Stimulated activated CD8-positive, alpha-beta memory T cell treated with anti-CD3 and anti-CD28 coated beads, Interleukin-12 subunit alpha, Interleukin-12 subunit beta, amount 100 ng/mL, for 4 hours (primary cell): ENCODE measurements at regions not wholly inside any gene's neighbourhood (a gene's known extent, or its start where the extent isn't known, plus 50 kb on each side); places are given as distances from the start of the nearest gene placed in this dataset.

Source experiments
- DNase-seq: peaks from one replicate; pipeline ENCODE4 v3.0.0-alpha.2; 2020; ENCODE audit warnings: low read depth

GRCh38 chr9:135308821-135309762 is 170.5 kb upstream of the PPP1R26 start:
- DNase-seq, result no peak

DNA sequence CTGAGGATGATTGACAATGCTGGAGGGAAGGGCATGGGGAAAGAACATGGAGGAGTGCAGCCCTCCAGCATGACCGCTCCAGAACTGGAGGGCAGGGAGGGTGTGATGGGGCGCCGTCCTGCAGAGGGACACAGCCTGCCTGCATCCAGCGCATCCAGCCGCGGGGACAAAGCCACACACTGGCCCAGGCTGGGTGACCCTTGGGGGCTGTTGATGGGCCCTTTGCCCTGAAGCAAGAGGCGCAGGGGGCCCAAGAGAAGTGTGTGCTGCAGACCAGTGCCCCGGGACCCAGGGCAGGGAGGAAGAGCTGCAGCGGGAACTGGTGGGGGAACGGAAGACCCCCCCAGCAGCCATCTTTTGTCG is 169.8 kb upstream of the PPP1R26 start:
- DNase-seq, result no peak

DNA sequence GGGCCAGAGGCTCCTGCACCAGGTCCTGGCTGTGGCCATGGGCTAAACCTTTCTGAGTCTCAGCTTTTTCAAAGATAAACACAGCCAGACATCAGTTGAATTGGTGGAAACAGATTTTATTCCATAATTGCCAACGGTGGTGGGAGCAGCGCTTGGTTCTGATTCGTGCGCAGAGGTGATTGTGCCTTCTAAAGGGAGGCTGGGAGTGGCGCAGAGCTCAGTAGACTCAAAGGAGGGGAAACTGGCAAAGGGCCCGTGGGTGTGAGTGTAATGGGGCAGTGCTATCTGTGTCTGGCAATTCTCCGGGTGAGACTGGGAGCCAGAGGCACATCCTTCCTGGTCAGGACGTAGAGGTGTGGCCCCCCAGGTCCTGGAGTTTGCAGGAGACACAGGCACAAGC is 169.4 kb upstream of the PPP1R26 start:
- no peak for DNase-seq

GRCh38 chr9:135315572-135315971 is 164.0 kb upstream of the PPP1R26 start:
- no peak for DNase-seq

DNA sequence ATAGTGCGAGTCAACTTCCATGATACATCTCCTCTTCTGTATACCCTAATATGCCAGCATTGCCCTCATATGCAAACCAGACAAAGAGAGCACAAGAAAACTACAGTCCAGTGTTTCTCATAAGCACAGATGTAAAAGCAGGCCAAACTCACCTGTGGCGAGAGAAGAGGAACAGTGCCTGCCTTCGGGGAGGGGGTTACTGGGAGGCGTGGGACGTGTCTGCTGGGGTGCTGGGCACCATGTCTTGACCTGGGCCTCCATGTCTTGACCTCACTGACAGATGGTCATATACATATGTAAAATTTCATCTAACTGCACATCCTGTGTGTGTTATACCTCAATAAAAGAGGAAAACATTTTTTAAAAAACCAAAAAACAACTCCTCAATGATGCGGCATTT is 159.3 kb upstream of the PPP1R26 start:
- DNase-seq, result no peak

DNA sequence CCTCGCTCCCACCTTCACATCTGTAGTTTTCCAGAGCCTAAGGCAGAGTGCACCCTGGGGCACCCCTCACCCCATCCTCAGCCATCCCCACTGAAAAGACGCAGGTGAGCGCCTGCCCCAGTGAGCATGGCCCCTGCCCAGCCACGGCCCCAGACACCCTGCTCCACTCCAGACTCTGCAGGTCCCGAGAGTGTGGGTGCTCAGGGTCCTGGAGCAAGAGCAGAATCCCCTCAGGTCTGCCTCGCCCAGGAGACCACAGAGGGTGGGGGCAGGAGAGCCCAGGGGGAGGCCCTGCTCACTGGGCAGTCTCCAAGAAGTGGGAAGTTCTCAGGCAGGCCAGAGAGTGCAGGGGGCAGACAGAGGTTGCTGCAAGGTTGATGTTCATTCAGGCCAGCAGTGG is 158.6 kb upstream of the PPP1R26 start:
- DNase-seq, result no peak

DNA sequence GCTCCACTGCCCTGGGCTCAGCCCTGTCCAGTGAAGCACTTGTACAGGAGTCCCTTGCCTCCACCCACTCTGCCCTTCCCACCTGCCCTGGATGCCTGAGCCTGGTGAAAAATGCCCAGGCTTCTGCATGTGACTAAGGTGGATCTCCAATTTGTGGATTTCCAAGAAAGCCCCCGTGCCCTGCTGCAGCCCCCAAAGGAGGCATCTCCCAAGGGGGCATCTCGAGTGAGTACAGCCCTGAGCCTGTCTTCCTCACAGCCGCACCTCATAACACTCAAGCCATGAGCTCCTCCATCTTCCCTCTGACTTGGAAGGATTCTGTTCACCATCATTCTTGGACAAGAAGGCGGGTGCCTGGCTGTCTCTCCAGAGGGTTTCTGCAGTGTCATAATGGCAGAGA is 158.0 kb upstream of the PPP1R26 start:
- DNase-seq, result no peak

DNA sequence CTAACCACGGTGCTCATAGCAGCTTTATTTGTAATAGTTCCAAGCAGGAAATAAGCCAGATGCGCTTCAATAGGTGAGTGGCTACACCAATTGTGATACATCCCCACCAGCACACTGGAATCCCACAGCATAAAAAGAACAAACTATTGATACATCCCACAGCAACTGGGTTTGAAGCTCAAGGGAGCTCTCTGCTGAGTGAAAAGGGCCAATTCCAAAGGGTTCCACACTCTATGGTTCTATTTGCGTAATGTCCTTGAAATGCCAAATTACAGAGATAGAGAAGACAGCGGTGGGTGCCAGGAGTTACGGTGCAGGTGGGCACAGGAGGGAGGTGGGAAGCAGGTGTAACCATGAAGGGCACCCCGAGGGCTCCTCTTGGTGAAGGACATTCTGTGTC is 155.3 kb upstream of the PPP1R26 start:
- DNase-seq, result no peak

- no peak for DNase-seq
Observed at GRCh38 chr9:135326141-135326540, 153.4 kb upstream of the PPP1R26 start.

DNA sequence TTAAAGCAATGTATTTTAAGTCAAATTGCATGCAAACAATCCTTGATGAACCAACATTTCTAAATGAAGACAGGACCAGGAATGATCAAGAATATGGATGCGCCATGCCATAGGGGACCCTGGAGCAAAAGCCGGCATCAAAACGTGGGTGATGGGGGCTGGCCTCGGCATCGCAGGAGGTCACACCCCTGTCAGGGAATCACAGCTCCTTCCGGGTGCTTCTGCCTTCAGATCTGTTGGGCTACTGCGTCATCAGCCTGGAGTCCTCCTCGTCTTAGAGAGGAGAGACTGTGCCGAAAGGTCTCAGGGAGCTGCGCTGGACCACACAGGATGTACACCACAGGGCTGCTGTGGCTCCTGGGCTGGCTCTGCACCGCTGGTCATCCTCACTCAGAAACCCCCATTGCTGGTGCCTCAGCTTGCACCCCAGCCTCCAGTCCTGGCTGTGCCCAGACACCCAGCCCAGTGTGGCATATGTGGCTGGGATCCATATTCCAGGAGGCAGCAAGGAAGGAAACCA is 152.9 kb upstream of the PPP1R26 start:
- no peak for DNase-seq

DNA sequence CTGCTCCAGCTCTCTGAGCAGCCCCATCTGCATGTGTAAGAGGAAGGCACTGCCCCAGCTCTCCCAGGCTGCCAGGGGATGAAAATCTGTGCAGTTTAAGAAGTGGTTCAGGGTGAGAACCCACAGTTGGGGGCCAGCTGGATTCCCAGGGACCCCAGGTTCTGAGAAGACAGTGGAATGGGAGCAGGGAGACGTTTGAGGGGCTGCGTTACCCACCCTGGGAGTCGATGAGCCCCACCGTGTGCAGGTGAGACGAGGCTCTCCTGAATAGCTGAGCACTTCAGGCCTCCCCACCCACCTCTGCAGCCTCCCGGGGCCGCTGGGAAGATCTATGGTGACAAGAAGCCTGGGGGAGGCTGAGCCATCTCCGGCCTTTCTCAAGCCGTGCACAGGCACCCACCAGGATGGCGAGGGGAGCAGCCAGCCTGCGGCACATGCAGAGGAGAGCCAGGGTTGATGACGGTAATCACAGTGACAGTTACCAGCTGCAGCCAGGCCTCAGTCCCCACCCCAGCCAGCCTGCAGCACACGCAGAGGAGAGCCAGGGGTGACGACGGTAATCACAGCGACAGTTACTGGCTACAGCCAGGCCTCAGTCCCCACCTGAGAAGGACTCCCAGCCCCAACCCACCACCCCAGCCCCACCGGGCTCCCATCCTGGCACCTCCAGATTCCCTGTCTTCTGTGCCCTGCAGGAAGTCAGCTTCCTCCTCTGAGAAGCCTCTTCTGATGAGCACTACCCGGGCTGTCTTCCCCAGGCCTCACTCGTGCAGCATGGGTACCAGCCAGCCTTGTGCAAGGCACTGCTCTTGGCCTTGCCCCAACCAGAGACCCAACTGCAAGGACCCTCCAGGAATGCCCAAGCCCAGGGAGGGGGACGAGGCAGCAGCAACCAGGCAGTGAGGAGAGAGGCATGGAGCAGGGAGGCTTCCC is 150.8 kb upstream of the PPP1R26 start:
- DNase-seq, result no peak

- no peak for DNase-seq
Observed at GRCh38 chr9:135329571-135330306, 149.8 kb upstream of the PPP1R26 start.

- no peak for DNase-seq
Observed at GRCh38 chr9:135330307-135330631, 149.3 kb upstream of the PPP1R26 start.

DNA sequence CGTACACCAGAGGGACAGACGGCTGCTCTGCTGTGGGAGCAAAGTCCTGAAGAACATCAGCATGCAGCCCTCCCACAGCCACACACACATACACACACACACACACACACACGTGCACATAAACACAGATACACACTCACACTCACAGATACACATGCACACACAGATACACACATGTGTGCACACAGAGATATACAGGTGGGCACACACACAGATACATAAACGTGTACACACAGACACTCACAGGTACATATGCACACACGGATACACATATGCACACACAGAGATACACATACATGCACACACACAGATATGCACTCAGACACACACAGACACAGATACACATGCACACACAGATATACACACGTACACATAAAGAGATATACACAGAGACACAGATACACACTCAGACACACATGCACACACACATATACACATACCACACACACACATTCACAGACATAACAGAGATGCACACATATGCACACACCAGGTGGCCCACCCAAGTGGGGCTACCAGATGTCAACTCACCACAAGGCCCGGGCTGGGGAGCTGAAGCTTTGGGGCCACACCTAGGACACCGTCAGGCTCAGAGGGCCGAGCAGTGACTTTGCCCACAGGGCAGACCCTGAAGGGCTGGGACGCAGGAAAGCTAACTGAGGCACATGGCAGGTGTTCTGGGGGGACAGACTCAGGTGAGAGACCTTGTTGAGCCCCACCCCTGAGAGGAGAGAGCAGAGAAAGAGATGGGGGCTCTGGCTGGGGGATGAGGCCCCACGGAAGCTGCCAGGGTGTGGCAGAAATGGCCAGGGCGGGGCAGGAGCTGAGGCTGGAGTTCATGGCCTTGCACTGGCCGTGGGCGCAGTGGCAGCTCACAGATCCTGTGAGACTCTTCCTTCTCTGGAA is 148.6 kb upstream of the PPP1R26 start:
- DNase-seq, result no peak

DNA sequence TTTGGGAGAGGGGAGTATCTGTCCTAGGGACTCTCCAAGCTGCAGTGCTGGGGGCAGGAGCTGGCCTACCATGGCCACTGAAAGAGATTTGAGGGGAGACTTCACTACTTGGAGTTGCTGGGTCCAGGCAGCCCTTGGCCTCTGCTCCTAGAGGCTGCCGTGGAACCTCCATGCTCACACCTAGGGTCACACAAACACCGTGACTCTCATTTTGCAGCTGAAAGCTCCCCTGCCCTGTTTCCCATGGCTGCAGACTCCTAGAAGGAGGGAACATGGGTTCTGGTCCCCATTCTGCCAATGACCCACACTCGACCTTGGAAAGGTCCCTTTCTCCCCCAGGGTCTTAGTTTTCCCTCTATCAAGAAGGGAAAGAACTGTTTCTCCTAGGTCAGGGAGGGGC is 147.1 kb upstream of the PPP1R26 start:
- DNase-seq, result no peak

GRCh38 chr9:135332979-135333748 is 146.4 kb upstream of the PPP1R26 start:
- DNase-seq, result no peak

GRCh38 chr9:135334953-135335460 is 144.6 kb upstream of the PPP1R26 start:
- no peak for DNase-seq

DNA sequence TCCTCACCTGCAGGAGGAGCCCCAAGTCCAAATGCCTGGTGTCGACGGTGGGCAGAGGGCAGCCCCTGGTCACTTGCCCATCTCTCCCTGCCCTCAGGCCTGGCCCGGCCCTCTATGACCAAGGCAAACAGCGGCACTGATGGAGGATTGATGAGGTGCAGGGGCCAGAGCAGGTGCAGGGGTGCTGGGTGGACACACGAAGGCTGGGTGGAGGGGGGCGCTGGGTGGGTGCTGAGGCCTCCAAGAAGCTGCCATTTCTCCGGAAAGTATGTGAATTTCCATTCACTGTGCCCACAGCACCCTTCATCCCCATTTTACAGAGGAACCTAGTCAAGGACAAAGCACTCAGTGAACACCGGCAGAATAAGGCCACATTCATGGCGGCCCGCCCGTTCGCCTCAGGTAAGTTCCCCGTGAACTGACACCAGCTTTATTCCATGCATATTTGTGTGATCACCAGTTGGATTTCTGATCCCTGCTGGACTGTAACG is 143.8 kb upstream of the PPP1R26 start:
- DNase-seq, result no peak

GRCh38 chr9:135336722-135337527 is 142.7 kb upstream of the PPP1R26 start:
- DNase-seq, result no peak
